Upper lobe of right lung (tissue), 1 donor: ENCODE measurements at regions not wholly inside any gene's neighbourhood (a gene's known extent, or its start where the extent isn't known, plus 50 kb on each side); places are given as distances from the start of the nearest gene placed in this dataset.

Source experiments
- ATAC-seq: fragments of 200-7000 bp; cut with Tn5 transposase; one replicate; pipeline ENCODE4 v1.9.1; 2020; ENCODE audit warnings: mild to moderate bottlenecking, moderate library complexity
- DNase-seq: peaks from one replicate; pipeline ENCODE4 v3.0.0-alpha.2; 2020
- H3K27ac ChIP-seq: fragments of 200-600 bp; one replicate; pipeline ENCODE4 v1.8.0; 2022
- H3K27me3 ChIP-seq: fragments of 200-600 bp; one replicate; pipeline ENCODE4 v1.8.0; 2022; ENCODE audit warnings: mild to moderate bottlenecking
- H3K36me3 ChIP-seq: fragments of 200-600 bp; one replicate; pipeline ENCODE4 v1.8.0; 2022
- H3K4me1 ChIP-seq: fragments of 200-600 bp; one replicate; pipeline ENCODE4 v1.8.0; 2022
- H3K4me3 ChIP-seq: fragments of 200-600 bp; one replicate; pipeline ENCODE4 v1.8.0; 2022; ENCODE audit warnings: mild to moderate bottlenecking
- H3K9me3 ChIP-seq: fragments of 200-600 bp; one replicate; pipeline ENCODE4 v1.8.0; 2022
- CTCF ChIP-seq: fragments of 200-600 bp; IDR thresholded peaks from one replicate; pipeline ENCODE4 v1.8.0; 2022; ENCODE audit warnings: antibody characterized with exemption
- intact Hi-C: fragments of 100-400 bp; cut with DNase I; formaldehyde crosslinking; loops from one replicate; pipeline ENCODE4 v1.11.0; 2022
- donor health status: DM: no; HTN: yes; CAD: no; lungs with severe emphysema.

GRCh38 chr1:2875707-2876561 is 74.4 kb upstream of the TTC34 start:
- Histone ChIP-seq H3K27ac (no peak overlapping the region), H3K4me1 (no peaks in the 10 kb centered on the region), H3K9me3 (peaks cover 9% of the 10 kb centered on the region), H3K27me3 (no peaks in the 10 kb centered on the region), H3K36me3 (no peaks in the 10 kb centered on the region), H3K4me3 (no peak overlapping the region)
- TF ChIP-seq CTCF, result peak; percentile 42
- intact Hi-C loops, result no loop called here
- ATAC-seq (no peak), DNase-seq (no peak)

DNA sequence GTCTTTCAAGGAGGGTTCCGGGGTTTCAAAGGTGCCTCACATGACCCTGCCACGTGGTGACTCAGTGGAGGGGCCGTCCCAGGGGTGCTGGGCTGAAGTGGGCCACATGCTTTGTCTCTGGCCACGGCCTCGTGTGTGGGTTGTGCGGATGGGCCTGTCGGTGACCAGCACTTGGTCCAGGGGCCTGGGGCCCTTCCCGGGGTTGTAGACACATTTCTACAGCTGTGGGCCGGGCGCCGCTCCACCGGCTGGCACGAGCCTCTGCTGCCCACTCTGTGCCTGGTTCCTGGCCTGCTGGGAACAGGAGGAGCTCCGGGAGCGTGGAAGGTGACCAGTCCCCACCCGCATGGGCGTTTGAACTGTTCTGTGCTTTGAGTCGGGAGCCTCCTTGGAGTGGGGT is 75.4 kb upstream of the TTC34 start:
- no peaks in the 10 kb centered on the region for H3K27me3 ChIP-seq

DNA sequence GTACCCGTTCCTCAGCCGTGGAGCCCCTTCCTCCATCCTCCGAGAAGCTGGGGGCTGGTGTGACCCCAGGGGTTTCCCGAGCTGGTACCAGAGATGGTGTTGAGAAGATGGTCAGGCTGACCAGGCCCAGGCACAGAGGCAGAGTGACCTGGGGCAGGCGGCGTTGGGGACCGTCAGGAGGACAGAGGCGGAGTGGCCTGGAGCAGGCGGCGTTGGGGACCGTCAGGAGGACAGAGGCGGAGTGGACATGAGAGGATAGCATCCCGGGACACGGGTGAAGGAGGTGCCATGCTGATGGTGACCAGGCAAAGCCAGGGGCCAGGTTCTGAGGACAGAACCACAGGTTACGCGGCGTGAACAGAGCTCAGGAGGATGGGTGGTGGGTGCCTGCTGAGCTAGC is 75.9 kb upstream of the TTC34 start:
- Histone ChIP-seq H3K4me1 (no peaks in the 10 kb centered on the region), H3K36me3 (no peaks in the 10 kb centered on the region), H3K27me3 (no peaks in the 10 kb centered on the region), H3K27ac (no peak overlapping the region), H3K9me3 (no peaks in the 10 kb centered on the region), H3K4me3 (no peak overlapping the region)
- ATAC-seq (no peak), DNase-seq (no peak)
- intact Hi-C loops, result no loop called here
- no peak for TF ChIP-seq CTCF

More for the DNA sequence above, 75.4 kb upstream of the TTC34 start:
- Histone ChIP-seq H3K36me3 (no peaks in the 10 kb centered on the region), H3K27ac (no peak overlapping the region), H3K9me3 (no peaks in the 10 kb centered on the region), H3K4me1 (no peaks in the 10 kb centered on the region), H3K4me3 (no peak overlapping the region)
- DNase-seq (no peak), ATAC-seq (no peak)
- TF ChIP-seq CTCF, result no peak
- intact Hi-C loops, result no loop called here

GRCh38 chr1:2878591-2878990 is 77.1 kb upstream of the TTC34 start:
- intact Hi-C loops, result no loop called here
- TF ChIP-seq CTCF, result no peak
- Histone ChIP-seq H3K9me3 (no peaks in the 10 kb centered on the region), H3K36me3 (no peaks in the 10 kb centered on the region), H3K27ac (no peak overlapping the region), H3K4me3 (no peak overlapping the region), H3K27me3 (no peaks in the 10 kb centered on the region), H3K4me1 (no peaks in the 10 kb centered on the region)
- ATAC-seq (no peak), DNase-seq (no peak)

GRCh38 chr1:2879026-2879425 is 77.5 kb upstream of the TTC34 start:
- intact Hi-C loops, result no loop called here
- no peak overlapping the region for H3K4me3 ChIP-seq
- no peaks in the 10 kb centered on the region for H3K27me3 ChIP-seq
- no peak for ATAC-seq
- H3K36me3 ChIP-seq, result no peaks in the 10 kb centered on the region
- no peaks in the 10 kb centered on the region for H3K9me3 ChIP-seq
- TF ChIP-seq CTCF, result no peak
- no peak overlapping the region for H3K27ac ChIP-seq
- DNase-seq, result no peak
- no peaks in the 10 kb centered on the region for H3K4me1 ChIP-seq
